Bronchial epithelial cell (primary cell): ENCODE measurements at regions not wholly inside any gene's neighbourhood (a gene's known extent, or its start where the extent isn't known, plus 50 kb on each side); places are given as distances from the start of the nearest gene placed in this dataset.

Experiments used
- DNase-seq: peaks from one replicate; pipeline ENCODE4 v3.0.0-alpha.2; 2010; ENCODE audit warnings: low read depth
- FAIRE-seq: peaks from 2 replicates; lab custom pipeline; 2011; peaks lifted over from hg19 to GRCh38; lab: Jason Lieb, UNC
- H3K27me3 ChIP-seq: 2 replicates; pipeline ENCODE4 v1.5.1; 2011; ENCODE audit warnings: low read length; ENCODE audit not compliant: control insufficient read depth, insufficient read depth
- H3K36me3 ChIP-seq: 2 replicates; pipeline ENCODE4 v1.5.1; 2011; ENCODE audit warnings: low read length; ENCODE audit not compliant: control insufficient read depth, insufficient read depth
- H3K4me3 ChIP-seq: 2 replicates; pipeline ENCODE4 v1.5.1; 2011; ENCODE audit warnings: mild to moderate bottlenecking, low read depth, low read length, control low read depth
- TF ChIP-seq, protein P1 (sequence below): IDR thresholded peaks from 2 replicates; pipeline ENCODE4 v1.5.1; 2011; ENCODE audit warnings: mild to moderate bottlenecking, moderate library complexity, low read length, control low read depth, inconsistent platforms; ENCODE audit not compliant: insufficient read depth, severe bottlenecking

DNA sequence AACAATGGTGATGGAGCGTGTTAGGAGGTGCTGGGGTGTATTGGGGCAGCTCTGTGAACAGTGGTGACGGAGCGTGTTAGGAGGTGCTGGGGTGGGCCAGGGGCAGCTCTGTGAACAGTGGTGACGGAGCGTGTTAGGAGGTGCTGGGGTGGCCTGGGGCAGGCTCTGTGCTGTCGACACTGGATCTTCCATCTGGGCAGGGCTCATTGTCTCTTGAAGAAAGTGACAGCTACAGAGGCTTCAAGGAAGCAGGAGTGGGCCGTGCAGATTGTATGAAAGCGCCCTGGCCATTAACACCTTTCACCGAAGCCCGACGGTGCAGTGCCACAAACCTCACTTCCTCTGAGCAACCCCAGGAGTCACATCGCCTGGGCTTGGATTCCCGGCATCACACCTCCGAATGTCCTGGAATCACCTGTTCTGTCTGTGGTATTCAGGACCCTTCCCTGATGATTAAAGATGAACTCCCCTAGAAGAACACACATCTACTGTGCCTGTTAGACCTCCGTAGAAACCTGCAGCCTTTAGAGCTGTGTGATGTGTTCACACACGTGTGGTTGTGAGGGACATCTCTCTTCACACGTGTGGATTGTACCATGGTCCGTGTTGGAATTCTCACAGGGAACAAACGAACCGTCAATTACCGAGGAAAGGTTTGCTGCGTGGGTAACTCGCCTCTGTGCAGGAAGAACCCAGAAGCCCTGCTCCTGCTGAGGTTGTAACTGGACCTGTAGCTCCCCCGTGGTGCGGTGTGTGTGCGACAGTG lies 377.7 kb downstream of the THBS2 start:
- no peaks in the 10 kb centered on the region for H3K27me3 ChIP-seq
- DNase-seq (no peak), FAIRE-seq (no peak)
- TF ChIP-seq, protein P1, sequence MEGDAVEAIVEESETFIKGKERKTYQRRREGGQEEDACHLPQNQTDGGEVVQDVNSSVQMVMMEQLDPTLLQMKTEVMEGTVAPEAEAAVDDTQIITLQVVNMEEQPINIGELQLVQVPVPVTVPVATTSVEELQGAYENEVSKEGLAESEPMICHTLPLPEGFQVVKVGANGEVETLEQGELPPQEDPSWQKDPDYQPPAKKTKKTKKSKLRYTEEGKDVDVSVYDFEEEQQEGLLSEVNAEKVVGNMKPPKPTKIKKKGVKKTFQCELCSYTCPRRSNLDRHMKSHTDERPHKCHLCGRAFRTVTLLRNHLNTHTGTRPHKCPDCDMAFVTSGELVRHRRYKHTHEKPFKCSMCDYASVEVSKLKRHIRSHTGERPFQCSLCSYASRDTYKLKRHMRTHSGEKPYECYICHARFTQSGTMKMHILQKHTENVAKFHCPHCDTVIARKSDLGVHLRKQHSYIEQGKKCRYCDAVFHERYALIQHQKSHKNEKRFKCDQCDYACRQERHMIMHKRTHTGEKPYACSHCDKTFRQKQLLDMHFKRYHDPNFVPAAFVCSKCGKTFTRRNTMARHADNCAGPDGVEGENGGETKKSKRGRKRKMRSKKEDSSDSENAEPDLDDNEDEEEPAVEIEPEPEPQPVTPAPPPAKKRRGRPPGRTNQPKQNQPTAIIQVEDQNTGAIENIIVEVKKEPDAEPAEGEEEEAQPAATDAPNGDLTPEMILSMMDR: no peak
- H3K36me3 ChIP-seq: no peaks in the 10 kb centered on the region
- H3K4me3 ChIP-seq: no peak overlapping the region

DNA sequence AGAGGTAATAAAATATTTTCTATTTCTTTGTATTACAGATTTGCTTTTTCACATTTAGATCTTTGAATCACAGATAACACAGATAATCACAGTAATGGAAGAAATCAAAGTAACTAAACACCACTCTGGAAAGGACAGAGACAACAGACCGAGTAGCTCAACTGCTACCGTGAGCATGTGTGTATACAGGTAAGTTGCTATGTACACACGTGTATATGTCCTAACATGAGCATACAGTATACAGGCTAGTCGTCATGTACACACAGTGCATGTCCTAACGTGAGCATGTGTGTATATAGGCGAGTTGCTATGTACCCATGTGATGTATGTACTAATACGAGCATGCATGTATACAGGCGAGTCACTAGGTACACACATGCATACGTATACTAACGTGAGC lies 379.0 kb downstream of the THBS2 start:
- H3K27me3 ChIP-seq: no peaks in the 10 kb centered on the region
- H3K4me3 ChIP-seq: no peak overlapping the region
- DNase-seq: no peak
- no peak for FAIRE-seq
- H3K36me3 ChIP-seq: no peaks in the 10 kb centered on the region
- TF ChIP-seq, protein P1: no peak

DNA sequence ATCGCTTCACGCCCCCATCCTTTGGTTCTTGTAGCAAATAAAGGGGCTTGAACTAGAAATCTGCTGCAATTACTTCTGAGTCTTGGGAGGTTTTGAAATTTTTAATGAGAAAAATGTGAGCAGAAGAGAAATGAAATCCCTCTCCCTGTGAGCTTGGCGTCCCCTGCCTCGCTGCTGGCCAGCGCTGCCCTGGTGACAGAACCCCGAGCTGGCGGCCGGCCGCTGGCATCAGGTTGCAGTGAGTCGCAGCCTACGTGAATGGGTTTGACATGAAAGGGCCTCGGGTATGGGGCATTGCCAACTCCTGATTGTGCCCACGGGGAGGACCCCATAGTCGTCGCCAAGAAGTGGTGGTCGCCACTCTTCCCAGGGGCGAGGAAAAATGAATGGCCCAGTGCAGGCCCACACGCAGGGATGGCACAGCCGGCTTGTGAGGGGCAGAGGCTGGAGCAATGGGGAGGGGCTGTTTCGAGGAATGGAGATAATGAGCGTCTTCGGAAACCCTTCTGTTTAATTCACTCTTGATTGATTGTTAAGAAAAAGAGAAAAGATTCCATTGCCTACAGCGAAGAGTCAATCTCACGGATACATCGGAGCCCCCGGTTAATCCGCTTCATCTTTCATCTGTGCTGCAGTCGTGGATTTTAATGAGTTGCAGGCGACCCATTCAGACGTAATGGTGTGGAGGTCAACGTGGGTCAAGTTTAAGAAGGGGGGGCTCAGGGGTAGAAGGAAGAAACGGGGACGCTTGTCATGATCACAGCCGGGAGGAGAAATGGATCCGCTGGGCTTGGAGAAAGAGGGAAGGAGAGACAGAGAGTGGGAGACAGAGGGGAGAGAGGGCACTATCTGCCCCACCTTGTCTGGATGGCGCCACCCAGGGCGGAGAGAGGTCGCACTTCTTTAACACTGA lies 380.1 kb downstream of the THBS2 start:
- H3K36me3 ChIP-seq: no peaks in the 10 kb centered on the region
- FAIRE-seq (no peak), DNase-seq (no peak)
- no peak overlapping the region for H3K4me3 ChIP-seq
- TF ChIP-seq, protein P1: no peak
- no peaks in the 10 kb centered on the region for H3K27me3 ChIP-seq

DNA sequence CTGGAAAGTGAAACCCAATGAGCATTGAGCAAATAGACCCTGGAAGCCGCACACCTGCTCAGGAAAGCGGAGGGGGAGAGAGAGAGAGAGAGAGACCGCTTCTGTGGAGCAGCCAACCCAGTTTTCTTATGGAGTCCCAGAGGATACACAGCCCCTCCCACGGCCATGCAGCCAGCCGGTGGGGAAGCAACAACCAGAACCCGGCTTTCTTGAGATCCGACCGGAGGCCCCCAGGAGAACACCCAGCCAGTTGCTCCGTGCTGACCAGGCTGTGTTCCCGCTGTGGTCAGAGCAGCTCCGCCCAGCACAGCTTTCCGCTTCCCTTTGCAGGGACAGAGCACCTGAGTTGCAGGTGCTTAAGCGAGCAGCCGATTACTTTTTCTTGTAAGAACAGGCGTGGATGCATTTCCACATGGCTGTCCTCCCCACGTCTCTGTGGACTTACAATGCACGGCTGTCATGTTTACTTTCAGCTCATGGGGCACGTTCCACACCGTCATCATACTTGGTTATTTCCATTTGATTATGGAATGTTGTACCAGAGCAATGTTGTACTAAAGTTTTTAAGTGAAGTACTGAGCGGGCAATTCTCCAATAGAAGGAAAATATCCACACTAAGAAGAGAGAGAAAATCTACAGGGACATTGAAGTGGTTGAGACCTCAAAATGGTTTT lies 381.9 kb downstream of the THBS2 start:
- H3K36me3 ChIP-seq: no peaks in the 10 kb centered on the region
- DNase-seq (no peak), FAIRE-seq (no peak)
- TF ChIP-seq, protein P1: no peak
- H3K4me3 ChIP-seq: no peak overlapping the region
- H3K27me3 ChIP-seq: no peaks in the 10 kb centered on the region

DNA sequence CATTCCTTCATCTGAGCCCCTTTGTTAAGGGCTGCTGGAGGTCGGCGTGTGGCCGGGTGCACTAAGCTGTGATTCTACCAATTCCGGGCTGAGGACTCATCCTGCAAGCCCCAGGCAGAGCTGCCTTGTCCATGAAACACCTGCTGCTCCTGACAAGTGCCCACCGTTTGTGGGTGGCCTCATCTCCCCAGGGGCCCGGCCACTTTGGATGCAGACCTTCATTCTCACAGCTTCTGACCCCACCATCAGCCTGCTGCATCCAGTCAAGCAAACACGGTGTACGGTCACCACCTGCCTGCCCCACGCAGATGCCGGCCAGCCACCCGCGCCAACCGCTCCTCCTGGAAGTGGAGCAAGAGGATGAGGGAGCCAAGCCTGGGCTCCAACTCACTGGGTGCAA lies 382.7 kb downstream of the THBS2 start:
- TF ChIP-seq, protein P1: no peak

More for the DNA sequence above, 382.7 kb downstream of the THBS2 start:
- no peaks in the 10 kb centered on the region for H3K36me3 ChIP-seq
- H3K27me3 ChIP-seq: no peaks in the 10 kb centered on the region
- no peak overlapping the region for H3K4me3 ChIP-seq
- no peak for DNase-seq
- no peak for FAIRE-seq
